GM12878 (cell line): ENCODE measurements at regions not wholly inside any gene's neighbourhood (a gene's known extent, or its start where the extent isn't known, plus 50 kb on each side); places are given as distances from the start of the nearest gene placed in this dataset.

Experiments
- ATAC-seq: fragments of 200-7000 bp; cut with Tn5 transposase; 3 replicates; pipeline ENCODE4 v1.9.1; 2020; ENCODE audit warnings: mild to moderate bottlenecking, moderate library complexity
- BruUV-seq: library from RNA; stranded (reverse); fragments of 400-500 nt; replicated peaks from 2 replicates; lab custom pipeline; 2021; lab: Mats Ljungman, UMichigan
- CTCF ChIA-PET: fragments of 300-600 bp; sonication (Branson Sonifier 250); formaldehyde crosslinking; extraction: SDS; loops from one replicate; lab custom pipeline; 2021; ENCODE audit warnings: inconsistent platforms; lab: Yijun Ruan, JAX
- POLR2A ChIA-PET: fragments of 350-600 bp; formaldehyde crosslinking; extraction: SDS; loops from one replicate; lab custom pipeline; 2021; ENCODE audit warnings: inconsistent platforms; lab: Charles Lee
- RAD21 ChIA-PET: fragments of 300-600 bp; sonication (Branson Sonifier 250); formaldehyde crosslinking; loops from one replicate; lab custom pipeline; 2023; ENCODE audit warnings: antibody characterized with exemption; ENCODE audit not compliant: unreplicated experiment; lab: Charles Lee
- SMC1A ChIA-PET: fragments of 300-600 bp; sonication (Branson Sonifier 250); formaldehyde crosslinking; loops from one replicate; lab custom pipeline; 2023; ENCODE audit not compliant: unreplicated experiment, uncharacterized antibody; lab: Charles Lee
- DNase-seq: peaks from one replicate; pipeline ENCODE4 v3.0.0-alpha.2; 2011; ENCODE audit warnings: low read depth, low spot score
- FAIRE-seq: peaks from 3 replicates; lab custom pipeline; 2011; peaks lifted over from hg19 to GRCh38; lab: Jason Lieb, UNC
- H2AFZ ChIP-seq: 2 replicates; pipeline ENCODE4 v1.6.0; 2011; ENCODE audit warnings: low read depth, low read length, control low read depth; ENCODE audit not compliant: control insufficient read depth
- H3K27ac ChIP-seq: 2 replicates; pipeline ENCODE4 v1.5.1; 2011; ENCODE audit warnings: control low read depth; ENCODE audit not compliant: control insufficient read depth, insufficient read depth
- H3K27me3 ChIP-seq, 2 experiments: replicated peaks in 1 of 2; 2 replicates each; pipeline versions ENCODE4 v1.6.0 to v1.6.1; 2011; ENCODE audit warnings: low read length in 1 of 2; ENCODE audit not compliant: control insufficient read depth in 2 of 2, insufficient read depth in 2 of 2
- H3K36me3 ChIP-seq, 2 experiments: 2 replicates each; pipeline ENCODE4 v1.5.1; 2011; ENCODE audit warnings: low read length in 1 of 2; ENCODE audit not compliant: control insufficient read depth in 2 of 2, insufficient read depth in 2 of 2
- H3K4me1 ChIP-seq: 2 replicates; pipeline ENCODE4 v1.6.1; 2011; ENCODE audit warnings: mild to moderate bottlenecking, low read length, moderate library complexity, mixed read lengths; ENCODE audit not compliant: control insufficient read depth, insufficient read depth
- H3K4me2 ChIP-seq: 2 replicates; pipeline ENCODE4 v1.6.0; 2011; ENCODE audit warnings: control low read depth; ENCODE audit not compliant: control insufficient read depth, insufficient read depth
- H3K4me3 ChIP-seq: fragments of 200-600 bp; sonication (generic); 2 replicates; pipeline ENCODE4 v1.5.1; 2016
- H3K79me2 ChIP-seq: 2 replicates; pipeline ENCODE4 v1.6.0; 2011; ENCODE audit warnings: low read length; ENCODE audit not compliant: control insufficient read depth, insufficient read depth
- H3K9ac ChIP-seq: 2 replicates; pipeline ENCODE4 v1.8.0; 2011; ENCODE audit warnings: low read length, control low read depth, mixed read lengths; ENCODE audit not compliant: control insufficient read depth, insufficient read depth
- H3K9me3 ChIP-seq: replicated peaks from 3 replicates; pipeline ENCODE4 v1.5.1; 2011; ENCODE audit warnings: mild to moderate bottlenecking, low read length; ENCODE audit not compliant: control insufficient read depth, insufficient read depth
- H4K20me1 ChIP-seq: 2 replicates; pipeline ENCODE4 v1.6.0; 2011; ENCODE audit not compliant: control insufficient read depth, insufficient read depth
- DPF2 ChIP-seq: fragments of 450-650 bp; IDR thresholded peaks from 2 replicates; pipeline ENCODE4 v1.6.1; 2017; ENCODE audit warnings: mild to moderate bottlenecking
- IKZF1 ChIP-seq: fragments of 450-650 bp; conservative IDR thresholded peaks from 2 replicates; pipeline ENCODE4 v1.6.1; 2017; ENCODE audit warnings: antibody characterized with exemption, mild to moderate bottlenecking
- IKZF2 ChIP-seq, 2 experiments: fragments of 450-650 bp; IDR thresholded peaks; 2 replicates each; pipeline ENCODE4 v1.6.1; 2017; ENCODE audit warnings: mild to moderate bottlenecking in 2 of 2, moderate library complexity in 2 of 2
- SRF ChIP-seq, 2 experiments: IDR thresholded peaks; 2 replicates each; pipeline ENCODE4 v1.6.1; 2011; ENCODE audit warnings: low read depth in 2 of 2, low read length in 2 of 2, mild to moderate bottlenecking in 1 of 2, moderate library complexity in 1 of 2
- ZZZ3 ChIP-seq: IDR thresholded peaks from 2 replicates; pipeline ENCODE4 v1.6.1; 2011; ENCODE audit warnings: low read depth; ENCODE audit not compliant: control insufficient read depth, insufficient read length
- WGBS: methylation state at CpG from one replicate; pipeline ENCODE4 v1.1.6; 2016; ENCODE audit warnings: low lambda C conversion rate; ENCODE audit not compliant: insufficient replicate concordance, insufficient coverage; ENCODE audit errors: missing lambda C conversion rate; 5-methylcytosine and 5-hydroxymethylcytosine counted together
- in situ Hi-C: fragments of 300-500 bp; cut with MboI; formaldehyde crosslinking; loops from 9 replicates; pipeline ENCODE4 v1.14.3; 2018; ENCODE audit warnings: mixed read lengths
- intact Hi-C: fragments of 100-400 bp; cut with micrococcal nuclease; formaldehyde crosslinking; loops from one replicate; pipeline ENCODE4 v1.14.2; 2022; ENCODE audit not compliant: unreplicated experiment
- TF ChIP-seq, protein P1 (sequence below): IDR thresholded peaks from 2 replicates; pipeline ENCODE4 v1.6.1; 2011; ENCODE audit warnings: mild to moderate bottlenecking, low read depth, low read length, moderate library complexity; ENCODE audit not compliant: insufficient replicate concordance

DNA sequence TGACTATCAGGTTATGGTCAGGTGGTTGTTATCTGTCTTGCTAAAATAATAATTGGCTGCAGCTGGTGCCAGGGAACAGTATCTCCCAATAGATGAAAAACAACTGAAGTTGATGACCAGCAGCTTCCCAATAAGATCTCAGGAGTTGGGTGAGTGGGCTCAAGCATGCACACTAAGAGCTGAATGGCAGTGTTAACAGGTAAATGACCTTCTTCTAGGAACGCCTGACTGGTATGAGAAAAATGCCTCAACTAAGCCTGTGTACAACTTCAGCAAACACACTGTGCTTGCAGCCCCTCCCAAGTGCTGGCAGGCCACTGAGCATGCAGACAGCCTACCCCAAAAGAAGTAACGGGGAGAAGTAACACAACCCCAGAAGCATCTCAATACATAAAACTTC is 636.9 kb downstream of the ACTR3B start:
- H3K27me3 ChIP-seq = no peaks in the 10 kb centered on the region
- H3K4me1 ChIP-seq = no peaks in the 10 kb centered on the region
- no peak overlapping the region for H3K4me2 ChIP-seq
- ATAC-seq = no peak
- H3K36me3 ChIP-seq = no peaks in the 10 kb centered on the region
- H3K4me3 ChIP-seq = no peak overlapping the region
- H3K27ac ChIP-seq = no peak overlapping the region
- WGBS = 7% methylated on average over 2 of the region's 2 CpGs
- no peak for FAIRE-seq
- no peak for DNase-seq
- H3K9me3 ChIP-seq = no peaks in the 10 kb centered on the region
- in situ Hi-C loops (no loop called here), intact Hi-C loops (no loop called here)
- no peaks in the 10 kb centered on the region for H4K20me1 ChIP-seq
- TF ChIP-seq, protein P1, sequence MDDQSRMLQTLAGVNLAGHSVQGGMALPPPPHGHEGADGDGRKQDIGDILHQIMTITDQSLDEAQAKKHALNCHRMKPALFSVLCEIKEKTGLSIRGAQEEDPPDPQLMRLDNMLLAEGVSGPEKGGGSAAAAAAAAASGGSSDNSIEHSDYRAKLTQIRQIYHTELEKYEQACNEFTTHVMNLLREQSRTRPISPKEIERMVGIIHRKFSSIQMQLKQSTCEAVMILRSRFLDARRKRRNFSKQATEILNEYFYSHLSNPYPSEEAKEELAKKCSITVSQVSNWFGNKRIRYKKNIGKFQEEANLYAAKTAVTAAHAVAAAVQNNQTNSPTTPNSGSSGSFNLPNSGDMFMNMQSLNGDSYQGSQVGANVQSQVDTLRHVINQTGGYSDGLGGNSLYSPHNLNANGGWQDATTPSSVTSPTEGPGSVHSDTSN = no peak
- TF ChIP-seq DPF2 (no peak), IKZF2 (IDR thresholded peaks at IDR 0.05) (no peak), IKZF1 (no peak), SRF (IDR thresholded peaks at IDR 0.05; ENCODE audit: low read depth in 2 of 2, low read length in 2 of 2) (no peak)
- H3K9ac ChIP-seq = no peak overlapping the region
- POLR2A ChIA-PET = no interaction called here
- CTCF ChIA-PET = no interaction called here
- H3K79me2 ChIP-seq = no peaks in the 10 kb centered on the region
- SMC1A ChIA-PET = interaction anchor here (0.6 kb wide), 1 partner anchor 1579 kb away, joined by 4 read pairs; no protein-coding TSS in a partner anchor
- BruUV-seq = no TSS peak
- RAD21 ChIA-PET = no interaction called here
- H2AFZ ChIP-seq = no peak overlapping the region

- no peaks in the 10 kb centered on the region for H3K4me1 ChIP-seq
- CTCF ChIA-PET = interaction anchor here (0.6 kb wide), 2 partner anchors 16 to 49 kb away, joined by 3 read pairs; no protein-coding TSS in a partner anchor
- FAIRE-seq (no peak), DNase-seq (no peak), ATAC-seq (no peak)
- in situ Hi-C loops (no loop called here), intact Hi-C loops (no loop called here)
- no peaks in the 10 kb centered on the region for H3K36me3 ChIP-seq
- no peak overlapping the region for H3K4me3 ChIP-seq
- no peaks in the 10 kb centered on the region for H4K20me1 ChIP-seq
- no peak for TF ChIP-seq ZZZ3
- RAD21 ChIA-PET = no interaction called here
- H2AFZ ChIP-seq = no peak overlapping the region
- 8% methylated on average over 4 of the region's 4 CpGs for WGBS
- no TSS peak for BruUV-seq
- no peak overlapping the region for H3K4me2 ChIP-seq
- H3K79me2 ChIP-seq = no peaks in the 10 kb centered on the region
- H3K27ac ChIP-seq = no peak overlapping the region
- H3K9ac ChIP-seq = no peak overlapping the region
- SMC1A ChIA-PET = no interaction called here
- POLR2A ChIA-PET = no interaction called here
- H3K9me3 ChIP-seq = no peaks in the 10 kb centered on the region
- H3K27me3 ChIP-seq = no peaks in the 10 kb centered on the region
Measured at GRCh38 chr7:153397459-153397858, 637.9 kb downstream of the ACTR3B start.
